Activated naive CD4-positive, alpha-beta T cell treated with anti-CD3 and anti-CD28 coated beads, Interleukin-2, amount 50 U/mL, for 24 hours (primary cell): ENCODE measurements at regions not wholly inside any gene's neighbourhood (a gene's known extent, or its start where the extent isn't known, plus 50 kb on each side); places are given as distances from the start of the nearest gene placed in this dataset.
"Not testable (repeated sequence)": the region's sequence is repeated elsewhere in the genome, so short reads cannot be mapped to it uniquely, and the experiment has no call there.

Experiments used
- H3K27ac Mint-ChIP-seq: one replicate; pipeline ENCODE4 v1.8.0; 2021; ENCODE audit warnings: mild to moderate bottlenecking, mixed read lengths
- H3K27me3 Mint-ChIP-seq: one replicate; pipeline ENCODE4 v1.8.0; 2021; ENCODE audit warnings: mixed read lengths
- H3K36me3 Mint-ChIP-seq: one replicate; pipeline ENCODE4 v1.8.0; 2021; ENCODE audit warnings: mixed read lengths
- H3K4me1 Mint-ChIP-seq: one replicate; pipeline ENCODE4 v1.8.0; 2021; ENCODE audit warnings: mixed read lengths
- H3K4me3 Mint-ChIP-seq: one replicate; pipeline ENCODE4 v1.8.0; 2021; ENCODE audit warnings: mild to moderate bottlenecking, mixed read lengths
- H3K9me3 Mint-ChIP-seq: one replicate; pipeline ENCODE4 v1.8.0; 2021; ENCODE audit warnings: mixed read lengths

DNA sequence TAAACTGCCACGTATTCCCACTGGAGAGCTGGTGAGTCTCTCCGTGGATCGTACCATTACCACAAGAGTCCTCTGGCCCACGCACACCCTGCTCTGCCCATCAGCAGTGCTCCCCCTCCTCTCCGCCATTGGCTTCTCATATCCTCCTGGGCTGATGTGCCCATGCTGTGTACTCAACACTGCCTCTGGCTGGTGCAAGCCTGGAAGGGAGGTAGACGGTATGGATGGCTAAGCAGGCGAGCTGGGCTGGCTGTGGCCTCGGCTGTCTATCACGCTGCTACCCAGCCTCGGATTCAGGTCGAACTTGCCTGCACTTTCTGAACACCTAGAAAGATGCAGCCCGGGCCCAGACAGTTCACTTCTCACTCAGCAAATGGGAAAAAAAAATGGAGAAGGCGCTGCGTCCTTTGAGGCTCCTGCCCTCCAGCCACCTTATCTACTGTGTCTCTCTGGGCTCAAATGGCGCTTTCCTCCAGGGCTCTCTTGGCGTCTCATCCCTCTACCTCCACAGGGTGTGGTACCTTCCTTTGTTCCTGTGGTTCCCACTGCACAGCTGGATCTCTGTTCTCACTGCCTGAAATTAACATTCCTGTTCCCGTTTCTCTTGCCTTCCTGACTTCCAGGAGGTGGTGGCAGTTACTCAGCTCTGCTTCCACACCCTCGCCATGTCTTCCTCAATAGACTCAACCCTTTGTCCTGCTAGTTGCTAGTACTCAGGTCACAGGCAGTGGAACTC is 262.3 kb upstream of the PLGLB1 start:
- H3K9me3 Mint-ChIP-seq, H3K36me3 Mint-ChIP-seq, H3K27ac Mint-ChIP-seq, H3K4me1 Mint-ChIP-seq, H3K4me3 Mint-ChIP-seq, H3K27me3 Mint-ChIP-seq: not testable (repeated sequence)

DNA sequence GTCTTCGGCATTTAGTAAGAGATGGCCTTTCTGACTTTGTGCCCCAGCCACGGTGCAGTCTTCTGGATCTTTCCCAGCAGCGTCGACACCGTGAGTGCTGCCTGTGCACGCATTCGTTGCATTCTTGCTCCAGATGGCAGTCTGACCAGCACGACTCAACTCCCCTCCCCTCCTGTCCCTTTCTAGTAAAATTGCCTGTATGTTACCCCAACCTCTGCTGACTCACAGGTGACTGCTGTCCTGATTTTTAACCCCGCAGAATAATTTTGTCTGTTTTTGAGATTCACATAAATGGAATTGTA is 262.8 kb upstream of the PLGLB1 start:
- not testable (repeated sequence) for H3K27ac Mint-ChIP-seq, H3K27me3 Mint-ChIP-seq, H3K4me1 Mint-ChIP-seq, H3K36me3 Mint-ChIP-seq, H3K9me3 Mint-ChIP-seq, H3K4me3 Mint-ChIP-seq

DNA sequence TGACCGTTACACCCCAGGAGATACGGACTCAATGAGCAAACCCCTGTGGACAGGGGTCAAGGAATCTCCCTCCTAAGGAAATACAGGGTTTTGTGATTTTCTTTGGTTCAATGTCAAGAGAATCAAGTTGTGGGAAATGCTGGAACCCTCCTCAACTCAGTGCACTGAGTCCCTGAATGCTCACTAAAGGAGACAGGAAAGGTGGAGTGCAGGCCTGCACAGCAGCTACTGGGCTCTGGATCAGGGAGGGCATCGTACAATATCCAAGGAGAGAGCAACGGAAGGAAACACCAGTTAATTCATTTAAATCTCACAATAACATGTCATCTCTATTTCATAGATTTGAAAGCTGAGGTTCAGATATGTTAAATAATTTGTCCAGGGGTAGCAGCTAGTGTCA is 263.5 kb upstream of the PLGLB1 start:
- H3K36me3 Mint-ChIP-seq, H3K9me3 Mint-ChIP-seq: not testable (repeated sequence)

DNA sequence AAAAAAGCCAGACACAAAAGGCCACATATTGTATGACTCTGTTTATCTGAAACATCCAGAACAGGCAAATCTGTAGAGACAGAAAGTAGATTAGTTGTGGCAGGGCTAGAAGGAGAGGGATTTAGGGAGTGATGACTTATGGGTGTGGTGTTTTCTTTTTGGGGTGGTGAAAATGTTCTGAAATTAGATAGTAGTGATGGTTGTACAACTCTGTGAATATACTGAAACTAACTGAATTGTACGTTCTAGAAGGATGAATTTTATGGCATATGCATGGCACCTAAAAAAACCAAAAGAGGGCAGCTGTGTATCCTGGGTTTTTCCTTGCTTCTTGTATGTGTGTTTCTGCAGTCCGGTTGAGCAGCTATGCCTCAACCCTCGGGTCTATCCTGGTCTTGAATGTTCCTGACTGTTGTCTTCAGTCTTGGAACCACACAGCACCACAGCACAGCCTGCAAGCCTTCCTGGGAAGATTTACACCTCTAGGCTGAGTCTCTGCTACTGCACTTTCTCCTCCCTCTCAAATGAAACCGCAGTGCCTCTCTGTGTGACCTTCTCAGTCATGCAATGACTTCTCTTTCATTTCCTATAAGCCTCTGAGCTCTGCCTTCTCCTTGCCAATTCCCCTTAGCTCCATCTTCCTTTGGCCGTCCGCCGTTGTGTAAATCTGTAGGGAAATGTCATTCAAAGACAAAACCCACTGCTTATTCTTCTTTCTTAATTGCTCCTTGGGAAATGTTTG is 269.1 kb upstream of the PLGLB1 start:
- Mint-ChIP-seq H3K4me1 (peaks cover 10% of the 10 kb centered on the region), H3K4me3 (peak overlapping the region; percentile 33)
- not testable (repeated sequence) for H3K9me3 Mint-ChIP-seq, H3K36me3 Mint-ChIP-seq, H3K27ac Mint-ChIP-seq, H3K27me3 Mint-ChIP-seq

More for the DNA sequence above, 263.5 kb upstream of the PLGLB1 start:
- not testable (repeated sequence) for H3K27ac Mint-ChIP-seq, H3K4me1 Mint-ChIP-seq, H3K4me3 Mint-ChIP-seq, H3K27me3 Mint-ChIP-seq

DNA sequence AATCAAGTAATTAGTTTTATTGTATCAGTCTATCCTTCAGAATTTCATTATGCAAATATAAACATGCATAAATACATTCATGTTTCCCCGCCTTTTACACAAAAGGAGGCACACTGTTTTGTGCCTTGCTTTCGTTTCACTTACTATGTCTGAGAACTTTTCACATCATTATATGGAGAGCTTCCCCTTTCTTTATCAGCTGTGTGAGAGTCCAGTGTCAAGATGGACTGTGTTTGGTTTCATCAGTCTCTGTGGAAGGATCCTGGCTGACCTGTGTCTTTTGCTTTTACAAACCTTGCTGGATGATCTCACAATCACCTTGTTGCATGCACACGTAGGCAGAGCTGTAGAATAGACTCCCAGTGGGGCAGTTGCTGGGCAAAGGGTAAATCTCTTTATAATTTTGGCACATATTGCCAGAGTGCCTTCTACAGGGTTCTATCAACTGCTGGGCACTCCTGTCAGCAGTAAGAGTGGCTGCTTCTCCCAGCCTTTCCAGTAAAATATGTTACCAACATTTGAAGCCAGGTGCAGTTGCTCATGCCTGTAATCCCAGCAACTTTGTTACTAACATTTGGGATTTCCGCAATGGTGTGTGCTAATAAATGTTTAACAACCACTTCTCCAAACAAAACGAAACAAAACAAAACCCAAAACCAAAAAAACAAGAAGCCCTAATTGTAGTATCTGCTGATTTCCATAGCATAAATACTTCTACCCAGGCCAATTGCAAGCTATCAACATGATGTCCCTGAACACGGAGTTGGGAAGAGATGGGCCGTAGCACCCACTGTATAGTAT is 270.0 kb upstream of the PLGLB1 start:
- H3K9me3 Mint-ChIP-seq, H3K27ac Mint-ChIP-seq, H3K27me3 Mint-ChIP-seq, H3K36me3 Mint-ChIP-seq: not testable (repeated sequence)
- H3K4me1 Mint-ChIP-seq = peaks cover 10% of the 10 kb centered on the region
- H3K4me3 Mint-ChIP-seq = peak overlapping the region; percentile 33

DNA sequence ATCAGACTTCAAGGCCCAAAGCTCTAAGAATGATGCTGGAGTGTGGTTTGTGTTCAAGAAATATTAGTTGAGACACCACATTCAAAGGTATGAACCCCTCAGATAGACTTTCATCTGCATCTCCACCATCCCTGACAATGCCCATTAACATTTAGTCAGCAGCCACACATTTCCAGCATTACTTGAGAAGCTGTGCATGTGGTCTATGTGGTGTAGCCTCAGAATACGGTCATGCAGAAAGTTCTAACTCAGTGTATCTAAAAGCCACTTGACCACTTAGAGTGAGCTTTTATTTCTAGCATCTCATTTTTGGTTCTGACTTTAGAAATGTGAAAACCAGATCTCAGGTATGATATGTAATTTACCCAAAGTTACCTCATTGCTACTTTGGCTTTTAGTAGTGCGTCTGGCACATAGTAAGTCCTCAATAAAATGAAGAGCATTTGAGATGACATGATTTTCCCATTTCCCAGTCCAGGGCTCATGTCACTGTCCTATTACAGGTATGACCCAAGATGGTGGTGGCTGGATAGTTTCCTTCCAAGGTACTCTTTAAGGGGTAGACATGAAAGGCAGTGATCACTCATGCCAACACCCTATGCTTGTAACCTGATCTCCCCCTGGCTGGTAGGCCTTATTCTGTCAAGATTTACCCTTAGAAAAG is 272.4 kb upstream of the PLGLB1 start:
- H3K27ac Mint-ChIP-seq, H3K36me3 Mint-ChIP-seq, H3K27me3 Mint-ChIP-seq, H3K9me3 Mint-ChIP-seq, H3K4me3 Mint-ChIP-seq: not testable (repeated sequence)
- H3K4me1 Mint-ChIP-seq = peaks cover 10% of the 10 kb centered on the region

DNA sequence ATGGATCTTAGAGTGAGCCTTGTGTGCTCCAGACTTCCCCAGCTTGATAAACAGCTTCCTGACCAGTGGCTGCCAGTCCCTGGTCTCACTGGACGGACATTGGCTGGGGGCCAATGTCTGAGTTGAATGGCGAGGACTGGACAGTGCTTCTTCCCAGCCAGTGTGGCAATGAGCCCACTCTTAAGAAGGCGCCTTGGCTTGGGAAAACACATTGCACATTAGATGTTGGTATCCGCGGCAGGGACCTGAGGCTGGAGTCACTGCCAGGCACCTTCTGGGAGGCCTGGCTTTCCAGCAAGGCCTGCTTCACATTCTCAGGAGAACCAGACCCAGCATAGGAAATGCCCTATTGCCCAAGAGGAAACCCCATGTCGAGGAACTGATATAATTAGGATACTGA is 273.5 kb upstream of the PLGLB1 start:
- not testable (repeated sequence) for H3K4me3 Mint-ChIP-seq

DNA sequence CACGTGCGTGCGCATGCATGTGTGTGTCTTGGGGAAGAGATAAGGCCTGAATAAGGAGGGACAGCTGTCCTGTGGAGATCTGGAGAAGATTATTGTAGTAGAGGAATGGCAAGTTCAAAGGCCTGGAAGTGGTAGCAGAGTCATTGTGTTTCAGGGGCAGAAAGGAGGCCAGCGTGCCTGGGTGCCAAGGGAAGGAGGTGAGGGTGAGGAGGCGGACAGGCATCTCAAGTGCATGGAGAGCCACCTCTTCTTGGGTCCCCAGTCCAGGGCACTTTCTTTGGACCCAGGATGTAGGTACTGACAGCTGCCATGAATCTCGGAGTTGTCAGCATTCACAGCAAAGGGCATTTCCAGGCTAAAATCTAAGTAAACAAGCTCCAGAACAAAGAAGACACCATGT is 279.7 kb upstream of the PLGLB1 start:
- H3K27ac Mint-ChIP-seq, H3K27me3 Mint-ChIP-seq, H3K4me3 Mint-ChIP-seq, H3K4me1 Mint-ChIP-seq, H3K36me3 Mint-ChIP-seq, H3K9me3 Mint-ChIP-seq: not testable (repeated sequence)

More for the DNA sequence above, 273.5 kb upstream of the PLGLB1 start:
- not testable (repeated sequence) for H3K9me3 Mint-ChIP-seq, H3K27me3 Mint-ChIP-seq, H3K36me3 Mint-ChIP-seq, H3K27ac Mint-ChIP-seq
- peaks cover 10% of the 10 kb centered on the region for H3K4me1 Mint-ChIP-seq

DNA sequence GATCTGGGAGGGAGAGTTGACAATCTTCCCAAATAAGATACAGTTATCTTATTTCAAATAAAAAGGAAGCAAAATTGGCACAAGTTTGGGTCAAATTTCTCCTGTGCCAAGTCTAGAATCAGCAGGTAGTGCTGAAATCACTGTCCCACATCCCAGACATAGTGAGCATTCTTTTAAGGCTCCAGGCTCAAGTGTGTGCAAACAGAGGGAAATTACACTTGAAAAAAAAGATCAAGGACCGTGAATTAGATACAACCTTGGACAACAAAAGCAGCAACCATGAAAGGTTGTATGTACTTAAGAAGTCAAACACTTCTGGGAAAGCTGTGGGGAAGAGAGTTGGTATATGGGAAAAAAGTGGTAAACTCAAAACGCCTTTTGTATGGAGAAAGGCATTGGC is 280.2 kb upstream of the PLGLB1 start:
- not testable (repeated sequence) for H3K27me3 Mint-ChIP-seq, H3K4me3 Mint-ChIP-seq, H3K36me3 Mint-ChIP-seq, H3K9me3 Mint-ChIP-seq, H3K4me1 Mint-ChIP-seq, H3K27ac Mint-ChIP-seq

DNA sequence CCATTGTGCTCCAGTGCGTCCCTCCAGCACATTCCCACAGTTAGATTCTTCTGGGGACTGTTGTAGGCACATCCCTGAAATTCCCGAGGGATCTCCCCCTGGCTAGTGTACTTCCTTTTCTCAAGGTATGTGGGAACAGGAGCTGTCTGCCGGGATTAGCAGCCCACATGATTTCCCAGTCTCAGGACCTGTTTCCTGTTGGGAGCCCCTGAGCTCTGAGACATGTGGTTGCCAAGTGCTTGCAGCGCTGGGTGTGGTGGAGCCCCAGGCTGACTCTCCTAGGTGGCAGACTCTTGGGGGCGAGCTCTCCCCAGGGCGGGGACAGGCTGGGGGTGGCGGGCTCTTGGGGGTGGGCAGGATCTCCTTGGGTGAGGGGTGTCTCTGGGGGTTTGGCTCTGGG is 287.0 kb upstream of the PLGLB1 start:
- H3K4me3 Mint-ChIP-seq, H3K9me3 Mint-ChIP-seq, H3K4me1 Mint-ChIP-seq, H3K36me3 Mint-ChIP-seq, H3K27me3 Mint-ChIP-seq, H3K27ac Mint-ChIP-seq: not testable (repeated sequence)

DNA sequence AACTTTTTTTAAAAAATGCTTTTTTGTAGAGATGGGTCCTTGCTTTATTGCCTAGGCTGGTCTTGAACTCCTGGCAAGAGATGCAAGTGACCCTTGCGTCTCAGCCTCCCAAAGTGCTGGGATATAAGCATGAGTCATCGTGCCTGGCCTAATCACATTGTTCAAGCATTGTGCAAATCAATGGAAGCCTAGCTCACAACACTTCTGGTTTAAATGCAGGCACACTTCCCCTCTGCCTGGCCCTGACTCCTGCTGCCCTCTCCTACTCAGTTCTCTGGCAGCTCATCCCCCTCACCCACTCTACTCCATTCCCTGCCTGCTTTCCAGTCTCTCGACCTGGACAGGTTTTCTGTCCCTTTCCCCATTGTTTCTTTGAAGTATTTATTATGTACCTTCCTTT is 288.1 kb upstream of the PLGLB1 start:
- H3K36me3 Mint-ChIP-seq, H3K4me3 Mint-ChIP-seq, H3K27me3 Mint-ChIP-seq, H3K4me1 Mint-ChIP-seq, H3K27ac Mint-ChIP-seq, H3K9me3 Mint-ChIP-seq: not testable (repeated sequence)

DNA sequence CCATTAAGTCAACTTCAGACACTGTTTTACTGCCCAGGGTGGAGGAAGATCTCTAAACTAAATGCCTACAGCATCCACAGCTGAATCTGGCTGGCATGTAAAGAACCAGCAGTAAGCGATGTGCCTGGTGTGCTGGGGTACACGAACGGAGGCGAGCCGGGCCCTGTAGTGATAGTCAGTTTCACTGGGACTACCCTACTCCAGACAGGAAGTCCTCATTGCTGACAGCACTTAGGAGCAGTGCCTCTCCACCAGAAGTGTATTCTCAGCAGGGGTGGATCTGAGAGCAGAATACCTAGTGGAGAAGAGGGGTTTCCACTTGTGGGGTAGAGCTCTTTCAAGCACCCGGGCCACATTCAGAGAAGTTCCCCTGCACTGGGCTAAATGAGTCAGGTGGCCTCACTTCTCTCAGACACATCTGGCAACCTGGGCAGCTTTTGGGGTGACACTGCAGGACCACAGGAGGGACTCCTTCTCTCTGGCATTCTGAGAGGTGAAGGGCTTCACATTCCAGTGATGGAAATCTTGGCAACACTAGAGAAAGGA is 290.3 kb upstream of the PLGLB1 start:
- not testable (repeated sequence) for H3K27me3 Mint-ChIP-seq, H3K36me3 Mint-ChIP-seq, H3K4me3 Mint-ChIP-seq, H3K9me3 Mint-ChIP-seq
- Mint-ChIP-seq H3K27ac (peak overlapping the region; percentile 82), H3K4me1 (peaks cover 14% of the 10 kb centered on the region)

DNA sequence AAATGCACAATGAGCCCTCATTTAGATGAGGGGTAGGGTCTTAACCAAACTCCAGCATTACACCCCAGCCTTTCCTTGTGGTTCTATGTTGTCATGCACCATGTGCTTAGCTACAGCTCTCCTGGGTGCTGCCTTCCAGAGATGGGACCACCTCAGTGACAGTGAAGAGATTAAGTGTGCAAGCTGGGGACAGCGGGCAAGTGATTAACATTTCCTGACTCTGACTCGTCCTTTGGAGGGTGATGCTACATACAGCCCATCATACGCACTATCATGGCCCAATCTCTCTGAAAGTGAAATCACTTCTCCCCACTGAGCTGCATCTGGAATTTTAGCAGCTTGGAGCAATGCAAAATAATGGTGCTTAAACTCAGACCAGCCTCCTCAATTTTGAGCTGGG is 293.0 kb upstream of the PLGLB1 start:
- Mint-ChIP-seq H3K27ac (peak overlapping the region; percentile 88), H3K4me1 (peaks cover 18% of the 10 kb centered on the region)
- H3K27me3 Mint-ChIP-seq, H3K36me3 Mint-ChIP-seq, H3K9me3 Mint-ChIP-seq, H3K4me3 Mint-ChIP-seq: not testable (repeated sequence)

DNA sequence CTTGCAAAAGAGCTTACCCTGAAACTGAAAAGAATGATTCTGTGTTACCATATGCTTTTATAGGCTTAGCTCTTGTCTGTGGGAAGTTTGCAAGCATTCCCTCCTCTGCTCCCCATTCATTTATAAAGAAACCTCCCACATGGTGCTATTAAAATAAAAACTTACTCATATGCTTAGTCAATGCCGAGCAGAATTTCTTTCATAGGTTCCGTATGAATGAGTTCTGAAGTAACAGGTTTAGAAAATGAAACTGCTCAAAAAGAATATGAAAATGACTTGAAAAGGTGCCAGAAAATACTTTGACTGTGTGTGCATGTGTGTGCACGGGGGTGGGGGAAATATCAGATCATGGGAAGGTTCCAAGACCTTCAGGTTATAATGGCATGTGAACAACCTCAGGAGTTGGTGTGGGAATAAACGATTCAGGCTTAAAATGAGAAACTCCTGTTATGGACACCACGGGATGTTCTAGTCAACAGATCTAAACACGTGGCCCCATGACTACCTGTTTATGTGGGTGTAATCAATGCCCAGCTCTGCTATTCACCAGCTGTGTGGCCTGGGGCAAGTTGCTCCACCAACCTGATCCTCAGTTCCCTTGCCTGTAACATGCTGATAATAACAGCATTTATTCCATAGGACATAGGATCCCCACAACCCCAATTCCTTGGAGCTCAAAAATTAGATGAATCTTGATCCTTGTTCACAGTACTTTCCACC is 293.7 kb upstream of the PLGLB1 start:
- H3K27ac Mint-ChIP-seq, H3K4me3 Mint-ChIP-seq, H3K27me3 Mint-ChIP-seq, H3K36me3 Mint-ChIP-seq, H3K9me3 Mint-ChIP-seq: not testable (repeated sequence)
- H3K4me1 Mint-ChIP-seq = peaks cover 18% of the 10 kb centered on the region

DNA sequence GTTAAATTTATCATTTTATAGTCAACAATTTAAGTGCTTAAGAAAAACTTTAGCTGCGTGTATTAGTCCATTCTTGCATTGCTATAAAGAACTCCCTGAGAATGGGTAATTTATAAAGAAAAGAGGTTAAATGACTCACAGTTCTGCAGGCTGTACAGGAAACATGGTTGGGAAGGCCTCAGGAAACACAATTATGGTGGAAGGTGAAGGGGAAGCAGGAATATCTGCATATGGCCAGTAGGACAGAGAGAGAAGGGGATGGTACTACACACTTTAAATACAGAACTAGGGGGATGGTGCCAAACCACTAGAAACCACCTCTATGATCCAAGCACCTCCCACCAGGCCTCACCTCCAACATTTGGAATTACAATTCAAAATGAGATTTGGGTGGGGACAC is 295.5 kb upstream of the PLGLB1 start:
- H3K4me3 Mint-ChIP-seq, H3K9me3 Mint-ChIP-seq, H3K36me3 Mint-ChIP-seq, H3K27me3 Mint-ChIP-seq, H3K27ac Mint-ChIP-seq: not testable (repeated sequence)
- peaks cover 18% of the 10 kb centered on the region for H3K4me1 Mint-ChIP-seq
